HUES64 (cell line): ENCODE measurements at regions not wholly inside any gene's neighbourhood (a gene's known extent, or its start where the extent isn't known, plus 50 kb on each side); places are given as distances from the start of the nearest gene placed in this dataset.
"Not testable (repeated sequence)": the region's sequence is repeated elsewhere in the genome, so short reads cannot be mapped to it uniquely, and the experiment has no call there.

ENCODE experiments used
- H3K27ac ChIP-seq: 2 replicates; pipeline ENCODE4 v1.7.0; 2013; ENCODE audit warnings: low read depth, low read length, inconsistent platforms
- H3K27me3 ChIP-seq: 2 replicates; pipeline ENCODE4 v1.6.1; 2013; ENCODE audit warnings: mild to moderate bottlenecking, low read length; ENCODE audit not compliant: insufficient read depth
- H3K36me3 ChIP-seq: 2 replicates; pipeline ENCODE4 v1.6.1; 2013; ENCODE audit warnings: mild to moderate bottlenecking, low read length; ENCODE audit not compliant: insufficient read depth
- H3K4me1 ChIP-seq: 2 replicates; pipeline ENCODE4 v1.6.1; 2013; ENCODE audit warnings: mild to moderate bottlenecking, low read length, moderate library complexity; ENCODE audit not compliant: insufficient read depth
- H3K4me3 ChIP-seq: 2 replicates; pipeline ENCODE4 v1.5.1; 2013; ENCODE audit warnings: mild to moderate bottlenecking, low read length, moderate library complexity
- H3K9ac ChIP-seq: 2 replicates; pipeline ENCODE4 v1.6.1; 2013; ENCODE audit warnings: mild to moderate bottlenecking, low read depth, low read length
- H3K9me3 ChIP-seq: 2 replicates; pipeline ENCODE4 v1.6.1; 2013; ENCODE audit warnings: low read depth, low read length; ENCODE audit not compliant: insufficient read depth
- WGBS: fragments of 150-250, 120-280 bp; methylation state at CpG from one replicate; pipeline ENCODE4 v1.1.7; 2013; ENCODE audit warnings: missing lambda C conversion rate; 5-methylcytosine and 5-hydroxymethylcytosine counted together

- H3K9ac ChIP-seq: peak overlapping the region; percentile 91
- H3K36me3 ChIP-seq: peaks cover 20% of the 10 kb centered on the region
- peak overlapping the region; percentile 99; the same call in 1 of the 2 replicates for H3K27ac ChIP-seq
- peak overlapping the region; percentile 80 for H3K4me3 ChIP-seq
- not testable (repeated sequence) for H3K9me3 ChIP-seq, H3K27me3 ChIP-seq
- WGBS: 1% methylated on average over 10 of the region's 15 CpGs
- peaks cover 27% of the 10 kb centered on the region for H3K4me1 ChIP-seq
Observed at GRCh38 chr13:51170128-51170497, 52.1 kb upstream of the FAM124A start.

- peak overlapping the region; percentile 91 for H3K9ac ChIP-seq
- H3K9me3 ChIP-seq, H3K27me3 ChIP-seq: not testable (repeated sequence)
- peaks cover 16% of the 10 kb centered on the region for H3K36me3 ChIP-seq
- H3K27ac ChIP-seq: peak overlapping the region; percentile 99
- peak overlapping the region; percentile 80 for H3K4me3 ChIP-seq
- WGBS: under 1% methylated on average over 5 of the region's 5 CpGs
- peaks cover 23% of the 10 kb centered on the region for H3K4me1 ChIP-seq
Observed at GRCh38 chr13:51169303-51170127, 52.7 kb upstream of the FAM124A start.

- Histone ChIP-seq H3K27ac (peak overlapping the region; percentile 99), H3K4me1 (peaks cover 27% of the 10 kb centered on the region), H3K9me3 (no peaks in the 10 kb centered on the region), H3K4me3 (peak overlapping the region; percentile 80), H3K36me3 (peaks cover 10% of the 10 kb centered on the region), H3K9ac (peak overlapping the region; percentile 91), H3K27me3 (peaks cover 2% of the 10 kb centered on the region; the same call in 1 of the 2 replicates)
- WGBS: 51% methylated on average over 2 of the region's 2 CpGs
Observed at GRCh38 chr13:51168623-51169022, 53.6 kb upstream of the FAM124A start.

GRCh38 chr13:51167393-51168191, 54.6 kb upstream of the FAM124A start:
- Histone ChIP-seq H3K36me3 (peaks cover 4% of the 10 kb centered on the region; the same call in 1 of the 2 replicates), H3K27ac (peak overlapping the region; percentile 99), H3K4me1 (peaks cover 29% of the 10 kb centered on the region), H3K27me3 (peaks cover 2% of the 10 kb centered on the region; the same call in 1 of the 2 replicates), H3K4me3 (no peak overlapping the region), H3K9me3 (no peaks in the 10 kb centered on the region), H3K9ac (no peak overlapping the region)
- 98% methylated on average over 4 of the region's 4 CpGs for WGBS

GRCh38 chr13:51162701-51163100, 51.6 kb upstream of the C13orf42 start:
- WGBS: 92% methylated on average over 4 of the region's 4 CpGs
- H3K9me3 ChIP-seq: no peaks in the 10 kb centered on the region
- H3K4me3 ChIP-seq: no peak overlapping the region
- H3K4me1 ChIP-seq: peaks cover 34% of the 10 kb centered on the region
- no peaks in the 10 kb centered on the region for H3K36me3 ChIP-seq
- H3K27ac ChIP-seq: no peak overlapping the region
- H3K27me3 ChIP-seq: no peaks in the 10 kb centered on the region
- no peak overlapping the region for H3K9ac ChIP-seq
